ENCODE measurements at regions not wholly inside any gene's neighbourhood (a gene's known extent, or its start where the extent isn't known, plus 50 kb on each side); places are given as distances from the start of the nearest gene placed in this dataset.
"Not testable (repeated sequence)": the region's sequence is repeated elsewhere in the genome, so short reads cannot be mapped to it uniquely, and the experiment has no call there.

DNA sequence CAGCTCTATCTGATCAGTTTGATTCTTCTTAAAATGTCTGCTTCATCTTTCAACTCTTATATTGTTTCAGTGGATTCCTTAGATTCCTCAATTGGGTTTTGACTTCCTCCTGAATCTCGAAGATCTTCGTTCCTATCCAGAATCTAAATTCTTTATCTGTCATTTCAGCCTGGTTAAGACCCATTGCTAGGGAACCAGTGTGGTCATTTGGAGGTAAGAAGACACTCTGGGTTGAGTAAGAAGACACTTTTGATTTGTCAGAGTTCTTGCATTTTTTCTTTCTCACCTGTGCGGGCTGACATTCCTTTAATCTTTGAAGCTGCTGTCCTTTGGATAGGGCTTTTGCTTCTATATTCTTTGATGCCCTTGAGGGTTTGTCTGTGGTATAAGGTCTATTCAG lies 291.9 kb downstream of the SLC7A11 start:
- no peak for DNase-seq (ENCODE audit: extremely low spot score)
- ChIA-PET CTCF (no interaction called here), POLR2A (no interaction called here)
- TF ChIP-seq, protein P1, sequence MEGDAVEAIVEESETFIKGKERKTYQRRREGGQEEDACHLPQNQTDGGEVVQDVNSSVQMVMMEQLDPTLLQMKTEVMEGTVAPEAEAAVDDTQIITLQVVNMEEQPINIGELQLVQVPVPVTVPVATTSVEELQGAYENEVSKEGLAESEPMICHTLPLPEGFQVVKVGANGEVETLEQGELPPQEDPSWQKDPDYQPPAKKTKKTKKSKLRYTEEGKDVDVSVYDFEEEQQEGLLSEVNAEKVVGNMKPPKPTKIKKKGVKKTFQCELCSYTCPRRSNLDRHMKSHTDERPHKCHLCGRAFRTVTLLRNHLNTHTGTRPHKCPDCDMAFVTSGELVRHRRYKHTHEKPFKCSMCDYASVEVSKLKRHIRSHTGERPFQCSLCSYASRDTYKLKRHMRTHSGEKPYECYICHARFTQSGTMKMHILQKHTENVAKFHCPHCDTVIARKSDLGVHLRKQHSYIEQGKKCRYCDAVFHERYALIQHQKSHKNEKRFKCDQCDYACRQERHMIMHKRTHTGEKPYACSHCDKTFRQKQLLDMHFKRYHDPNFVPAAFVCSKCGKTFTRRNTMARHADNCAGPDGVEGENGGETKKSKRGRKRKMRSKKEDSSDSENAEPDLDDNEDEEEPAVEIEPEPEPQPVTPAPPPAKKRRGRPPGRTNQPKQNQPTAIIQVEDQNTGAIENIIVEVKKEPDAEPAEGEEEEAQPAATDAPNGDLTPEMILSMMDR (IDR thresholded peaks at IDR 0.05; ENCODE audit: control extremely low read depth, extremely low read depth, low read depth, missing control alignments): no peak

DNA sequence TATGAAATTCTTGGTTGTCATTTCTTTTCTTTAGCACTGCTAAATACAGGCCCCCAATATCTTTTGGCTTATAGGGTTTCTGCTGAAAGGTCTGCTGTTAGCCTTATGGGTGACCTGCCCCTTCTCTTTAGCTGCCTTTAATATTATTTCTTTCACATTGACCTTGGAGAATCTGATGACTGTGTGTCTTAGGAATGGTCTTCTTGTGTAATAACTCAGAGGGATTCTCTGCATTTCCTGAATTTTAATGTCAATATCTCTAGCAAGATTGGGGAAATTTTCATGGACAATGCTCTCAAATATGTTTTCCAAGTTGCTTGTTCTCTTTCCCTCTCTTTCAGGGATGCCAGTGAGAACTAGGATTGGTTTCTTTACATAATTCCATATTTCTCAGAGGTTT lies 292.4 kb downstream of the SLC7A11 start:
- POLR2A ChIA-PET: no interaction called here
- TF ChIP-seq, protein P1 (IDR thresholded peaks at IDR 0.05; ENCODE audit: control extremely low read depth, extremely low read depth, low read depth, missing control alignments): no peak
- DNase-seq (ENCODE audit: extremely low spot score): no peak
- CTCF ChIA-PET: no interaction called here

DNA sequence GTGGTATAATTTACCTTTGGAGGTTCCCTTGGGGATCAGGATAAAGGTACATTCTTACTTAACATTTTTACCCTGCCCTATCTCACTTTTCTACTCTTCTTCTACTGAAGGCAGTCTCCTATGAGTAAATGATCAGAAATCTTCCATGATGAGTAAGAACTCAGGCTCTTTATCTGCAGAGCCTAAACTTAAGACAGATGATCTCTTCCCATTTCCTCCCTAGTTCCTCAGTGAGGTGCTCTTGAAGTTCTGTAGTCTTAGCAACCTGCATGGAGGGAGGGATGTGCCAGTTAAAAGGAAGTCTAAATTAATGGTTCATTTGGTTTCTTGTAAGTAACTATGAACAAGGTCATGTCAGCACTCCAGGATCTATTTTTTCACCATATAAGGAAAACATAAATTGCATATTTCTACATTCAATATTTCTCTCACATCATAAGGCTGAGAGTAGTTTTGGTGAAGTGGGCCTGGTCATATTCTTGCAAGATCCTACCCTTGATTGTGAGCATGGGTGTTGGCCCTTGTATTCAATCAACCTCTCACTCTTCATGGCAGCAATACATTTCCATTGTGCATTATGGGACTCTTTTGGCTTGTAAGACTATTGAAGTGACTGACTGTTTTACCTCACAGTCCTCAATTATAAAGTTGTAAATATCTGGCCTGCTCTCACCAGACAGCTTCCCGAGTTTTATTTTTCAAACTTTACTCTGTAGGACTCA lies 295.5 kb downstream of the SLC7A11 start:
- POLR2A ChIA-PET: no interaction called here
- TF ChIP-seq, protein P1 (IDR thresholded peaks at IDR 0.05; ENCODE audit: control extremely low read depth, extremely low read depth, low read depth, missing control alignments): no peak
- CTCF ChIA-PET: no interaction called here
- DNase-seq (ENCODE audit: extremely low spot score): no peak

DNA sequence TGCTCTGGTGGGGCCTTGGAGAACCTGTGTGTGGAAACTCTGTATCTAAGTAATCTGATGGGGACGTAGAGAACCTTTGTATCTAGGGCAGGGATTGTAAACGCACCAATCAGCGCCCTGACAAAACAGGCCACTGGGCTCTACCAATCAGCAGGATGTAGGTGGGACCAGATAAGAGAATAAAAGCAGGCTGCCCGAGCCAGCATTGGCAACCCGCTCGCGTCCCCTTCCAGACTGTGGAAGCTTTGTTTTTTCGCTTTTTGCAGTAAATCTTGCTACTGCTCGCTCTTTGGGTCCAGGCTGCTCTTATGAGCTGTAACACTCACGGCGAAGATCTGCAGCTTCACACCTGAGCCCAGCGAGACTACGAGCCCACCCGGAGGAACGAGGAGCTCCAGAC lies 299.3 kb downstream of the SLC7A11 start:
- CTCF ChIA-PET; DNase-seq (ENCODE audit: extremely low spot score); POLR2A ChIA-PET: not testable (repeated sequence)

DNA sequence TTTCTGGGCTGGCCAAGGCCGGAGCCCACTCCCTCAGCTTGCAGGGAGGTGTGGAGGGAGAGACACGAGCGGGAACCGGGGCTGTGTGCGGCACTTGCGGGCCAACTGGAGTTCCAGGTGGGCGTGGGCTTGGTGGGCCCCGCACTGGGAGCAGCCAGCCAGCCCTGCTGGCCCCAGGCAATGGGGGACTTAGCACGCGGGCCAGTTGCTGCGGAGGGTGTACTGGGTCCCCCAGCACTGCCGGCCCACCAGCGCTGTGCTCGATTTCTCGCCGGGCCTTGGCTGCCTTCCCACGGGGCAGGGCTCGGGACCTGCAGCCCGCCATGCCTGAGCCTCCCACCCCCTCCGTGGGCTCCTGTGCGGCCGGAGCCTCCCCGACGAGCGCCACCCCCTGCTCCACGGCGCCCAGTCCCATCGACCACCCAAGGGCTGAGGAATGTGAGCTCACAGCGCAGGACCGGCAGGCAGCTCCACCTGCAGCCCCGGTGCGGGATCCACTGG lies 300.1 kb downstream of the SLC7A11 start:
- POLR2A ChIA-PET; DNase-seq (ENCODE audit: extremely low spot score); CTCF ChIA-PET: not testable (repeated sequence)

DNA sequence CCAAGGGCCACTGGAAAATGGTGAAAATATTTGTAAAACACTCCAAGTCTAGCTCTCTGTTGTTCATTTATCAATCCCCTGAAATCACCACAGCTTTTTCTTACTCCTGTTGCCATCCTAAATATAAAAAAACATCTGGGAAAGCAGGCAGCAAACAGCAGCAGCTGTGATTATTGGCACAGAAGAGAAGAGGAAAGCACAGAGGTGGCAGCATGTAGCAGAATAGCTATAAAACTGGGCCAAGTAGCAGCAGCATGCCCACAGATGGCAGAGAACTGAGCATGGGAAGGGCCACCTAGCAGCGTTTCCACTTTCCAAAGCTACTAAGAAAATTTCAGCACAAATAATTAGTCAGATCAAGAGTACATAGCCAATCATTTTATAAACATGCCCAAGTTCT lies 307.2 kb downstream of the SLC7A11 start:
- ChIA-PET POLR2A (no interaction called here), CTCF (interaction anchor here (1.2 kb wide), 1 partner anchor 9 kb away, joined by 5 read pairs; no protein-coding TSS in a partner anchor)
- no peak for DNase-seq (ENCODE audit: extremely low spot score)
- TF ChIP-seq, protein P1 (IDR thresholded peaks at IDR 0.05; ENCODE audit: control extremely low read depth, extremely low read depth, low read depth, missing control alignments): no peak

DNA sequence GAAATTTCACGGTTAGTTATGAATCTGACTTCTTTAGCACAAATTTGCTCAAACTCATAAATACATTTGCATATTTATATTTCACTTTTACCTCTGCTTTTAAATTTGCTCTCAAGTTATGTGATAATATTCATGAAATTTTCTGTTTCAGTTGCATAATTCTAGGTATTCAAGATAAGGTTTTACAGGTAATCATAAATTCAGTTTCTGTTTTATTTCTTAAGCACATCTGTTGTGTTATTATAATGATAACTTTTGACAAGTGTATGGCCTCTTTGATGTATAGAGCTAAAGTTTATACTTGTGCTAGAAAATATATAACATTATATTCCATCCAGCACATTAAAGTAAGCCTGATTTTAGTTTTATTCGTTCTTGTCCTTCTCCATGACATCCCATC lies 308.1 kb downstream of the SLC7A11 start:
- DNase-seq (ENCODE audit: extremely low spot score): no peak
- CTCF ChIA-PET: no interaction called here
- TF ChIP-seq, protein P1 (IDR thresholded peaks at IDR 0.05; ENCODE audit: control extremely low read depth, extremely low read depth, low read depth, missing control alignments): no peak
- POLR2A ChIA-PET: no interaction called here

DNA sequence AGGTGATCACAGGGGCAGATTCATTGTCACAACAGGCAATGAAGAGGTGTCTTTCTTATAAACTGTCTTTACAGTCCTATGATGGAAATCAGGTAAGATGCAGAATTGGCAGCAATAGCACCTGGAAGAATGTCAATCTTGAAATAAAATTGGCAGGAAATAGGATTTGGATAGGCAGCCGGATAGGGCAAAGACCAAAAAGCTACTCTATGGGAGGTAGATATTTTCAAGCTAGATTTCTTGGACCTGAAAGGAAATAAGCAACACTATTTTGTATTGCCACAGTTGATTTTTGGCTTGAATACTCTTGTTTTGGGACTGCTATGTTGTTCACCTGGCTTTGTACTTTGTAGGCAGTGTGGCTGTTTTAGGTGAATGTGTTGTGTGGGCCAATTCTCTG lies 314.2 kb downstream of the SLC7A11 start:
- ChIA-PET CTCF (no interaction called here), POLR2A (no interaction called here)
- TF ChIP-seq, protein P1 (IDR thresholded peaks at IDR 0.05; ENCODE audit: control extremely low read depth, extremely low read depth, low read depth, missing control alignments): no peak
- DNase-seq (ENCODE audit: extremely low spot score): no peak
